ENCODE measurements at regions not wholly inside any gene's neighbourhood (a gene's known extent, or its start where the extent isn't known, plus 50 kb on each side); places are given as distances from the start of the nearest gene placed in this dataset.

DNA sequence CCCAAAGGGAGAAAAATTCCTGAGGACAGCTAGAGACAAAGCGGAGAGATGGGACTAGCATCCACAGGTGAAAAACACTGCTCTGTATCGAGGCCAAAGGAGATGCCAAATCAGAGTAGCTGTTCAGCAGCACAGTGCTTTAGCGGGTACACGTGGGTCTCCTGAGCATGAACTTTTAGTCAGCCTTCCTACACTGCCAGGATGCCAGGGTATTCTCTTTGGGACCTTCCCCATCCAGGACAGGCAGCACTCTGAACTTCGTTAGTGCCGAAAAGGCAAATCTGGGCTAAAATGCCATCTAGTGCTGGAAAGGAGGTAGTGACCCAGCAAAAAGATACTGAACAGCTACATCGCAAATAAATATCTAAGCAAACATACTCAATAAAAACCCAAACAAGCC, 64.9 kb downstream of the C6orf58 start:
- TF ChIP-seq, protein P1, sequence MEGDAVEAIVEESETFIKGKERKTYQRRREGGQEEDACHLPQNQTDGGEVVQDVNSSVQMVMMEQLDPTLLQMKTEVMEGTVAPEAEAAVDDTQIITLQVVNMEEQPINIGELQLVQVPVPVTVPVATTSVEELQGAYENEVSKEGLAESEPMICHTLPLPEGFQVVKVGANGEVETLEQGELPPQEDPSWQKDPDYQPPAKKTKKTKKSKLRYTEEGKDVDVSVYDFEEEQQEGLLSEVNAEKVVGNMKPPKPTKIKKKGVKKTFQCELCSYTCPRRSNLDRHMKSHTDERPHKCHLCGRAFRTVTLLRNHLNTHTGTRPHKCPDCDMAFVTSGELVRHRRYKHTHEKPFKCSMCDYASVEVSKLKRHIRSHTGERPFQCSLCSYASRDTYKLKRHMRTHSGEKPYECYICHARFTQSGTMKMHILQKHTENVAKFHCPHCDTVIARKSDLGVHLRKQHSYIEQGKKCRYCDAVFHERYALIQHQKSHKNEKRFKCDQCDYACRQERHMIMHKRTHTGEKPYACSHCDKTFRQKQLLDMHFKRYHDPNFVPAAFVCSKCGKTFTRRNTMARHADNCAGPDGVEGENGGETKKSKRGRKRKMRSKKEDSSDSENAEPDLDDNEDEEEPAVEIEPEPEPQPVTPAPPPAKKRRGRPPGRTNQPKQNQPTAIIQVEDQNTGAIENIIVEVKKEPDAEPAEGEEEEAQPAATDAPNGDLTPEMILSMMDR (IDR thresholded peaks at IDR 0.05): peak; percentile 39 to 54 (median 44)
- no peak for TF ChIP-seq POLR2A (IDR thresholded peaks at IDR 0.05)
- TF ChIP-seq POLR2AphosphoS5 (IDR thresholded peaks at IDR 0.05): no peak
